Retinal pigment epithelial cell (primary cell): ENCODE measurements at regions not wholly inside any gene's neighbourhood (a gene's known extent, or its start where the extent isn't known, plus 50 kb on each side); places are given as distances from the start of the nearest gene placed in this dataset.

Source experiments
- DNase-seq: peaks from one replicate; pipeline ENCODE4 v3.0.0-alpha.2; 2010; ENCODE audit warnings: low read depth
- H3K4me3 ChIP-seq: 2 replicates; pipeline ENCODE4 v1.5.1; 2011; ENCODE audit warnings: mild to moderate bottlenecking, low read length, control low read depth, moderate library complexity
- TF ChIP-seq, protein P1 (sequence below): conservative IDR thresholded peaks from 2 replicates; pipeline ENCODE4 v1.5.1; 2011; ENCODE audit warnings: low read depth, low read length, control low read depth, inconsistent platforms

DNA sequence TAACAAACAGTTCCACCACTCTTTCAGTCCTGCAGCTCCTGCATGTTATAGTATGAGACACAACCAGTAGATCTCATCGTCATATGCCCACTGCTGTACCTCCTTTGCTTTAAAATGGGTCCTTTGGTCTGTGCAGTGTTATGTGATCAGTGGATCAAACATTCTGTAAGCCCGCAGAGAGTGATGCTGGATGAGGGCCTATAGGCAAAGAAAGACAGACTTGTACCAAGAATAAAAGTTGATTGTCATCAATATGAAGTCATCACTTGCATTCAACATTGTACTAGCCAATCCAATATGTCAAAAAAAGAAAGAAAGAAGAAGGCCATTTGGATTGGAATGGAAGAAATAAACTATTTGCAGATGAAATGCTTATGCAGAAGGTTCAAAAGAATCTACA, 79.8 kb upstream of the PHYHIPL start:
- DNase-seq, result no peak
- TF ChIP-seq, protein P1, sequence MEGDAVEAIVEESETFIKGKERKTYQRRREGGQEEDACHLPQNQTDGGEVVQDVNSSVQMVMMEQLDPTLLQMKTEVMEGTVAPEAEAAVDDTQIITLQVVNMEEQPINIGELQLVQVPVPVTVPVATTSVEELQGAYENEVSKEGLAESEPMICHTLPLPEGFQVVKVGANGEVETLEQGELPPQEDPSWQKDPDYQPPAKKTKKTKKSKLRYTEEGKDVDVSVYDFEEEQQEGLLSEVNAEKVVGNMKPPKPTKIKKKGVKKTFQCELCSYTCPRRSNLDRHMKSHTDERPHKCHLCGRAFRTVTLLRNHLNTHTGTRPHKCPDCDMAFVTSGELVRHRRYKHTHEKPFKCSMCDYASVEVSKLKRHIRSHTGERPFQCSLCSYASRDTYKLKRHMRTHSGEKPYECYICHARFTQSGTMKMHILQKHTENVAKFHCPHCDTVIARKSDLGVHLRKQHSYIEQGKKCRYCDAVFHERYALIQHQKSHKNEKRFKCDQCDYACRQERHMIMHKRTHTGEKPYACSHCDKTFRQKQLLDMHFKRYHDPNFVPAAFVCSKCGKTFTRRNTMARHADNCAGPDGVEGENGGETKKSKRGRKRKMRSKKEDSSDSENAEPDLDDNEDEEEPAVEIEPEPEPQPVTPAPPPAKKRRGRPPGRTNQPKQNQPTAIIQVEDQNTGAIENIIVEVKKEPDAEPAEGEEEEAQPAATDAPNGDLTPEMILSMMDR, result no peak
- H3K4me3 ChIP-seq, result no peak overlapping the region

DNA sequence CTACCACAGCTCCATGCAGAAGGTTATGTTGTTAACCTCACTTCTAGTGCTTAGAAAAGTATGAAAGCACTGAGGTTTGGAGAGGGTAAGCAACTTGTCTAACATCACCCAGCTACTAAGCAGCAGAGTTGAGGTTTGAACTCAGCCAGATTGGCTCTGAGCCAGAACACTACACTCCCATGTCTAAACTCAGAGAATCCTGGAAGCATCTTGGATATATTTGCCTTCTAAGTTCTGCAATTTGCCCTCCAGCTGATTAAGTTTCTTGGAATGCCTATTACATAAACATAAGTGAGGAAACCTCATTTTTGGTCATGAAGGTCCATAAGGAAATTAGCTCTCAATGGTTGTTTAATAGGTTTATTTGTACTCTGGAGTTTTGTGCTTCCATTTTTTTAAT, 78.1 kb upstream of the PHYHIPL start:
- TF ChIP-seq, protein P1, result no peak
- no peak overlapping the region for H3K4me3 ChIP-seq
- DNase-seq, result no peak

DNA sequence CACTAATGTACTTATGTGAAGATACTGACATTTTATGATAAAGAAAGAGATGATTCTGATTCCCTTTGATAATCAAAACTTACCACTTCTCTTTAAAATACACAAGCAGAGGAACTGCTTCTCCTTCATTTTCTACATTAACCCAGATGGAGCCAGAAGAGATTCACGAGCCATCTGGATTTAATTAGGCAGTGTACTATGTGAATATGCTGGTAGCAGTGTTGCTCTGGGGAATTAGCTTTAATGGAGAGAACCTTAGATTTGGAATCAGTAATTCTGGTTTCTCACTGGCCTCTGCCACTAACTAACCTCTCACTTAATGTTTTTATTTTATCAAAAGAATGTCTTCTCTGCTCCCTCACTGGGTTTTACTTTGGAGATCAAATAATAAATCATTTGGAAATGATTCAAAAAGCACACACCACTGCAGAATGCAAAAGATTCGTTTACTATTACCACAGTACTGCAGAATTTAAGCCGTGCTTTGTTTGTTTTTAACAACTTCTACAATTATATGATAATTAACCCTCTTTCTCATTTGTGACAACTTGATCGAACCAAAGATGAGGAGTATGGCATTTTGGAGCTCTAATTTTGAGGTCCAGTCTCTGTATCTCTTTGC, 77.5 kb upstream of the PHYHIPL start:
- no peak overlapping the region for H3K4me3 ChIP-seq
- DNase-seq, result no peak
- TF ChIP-seq, protein P1, result no peak

DNA sequence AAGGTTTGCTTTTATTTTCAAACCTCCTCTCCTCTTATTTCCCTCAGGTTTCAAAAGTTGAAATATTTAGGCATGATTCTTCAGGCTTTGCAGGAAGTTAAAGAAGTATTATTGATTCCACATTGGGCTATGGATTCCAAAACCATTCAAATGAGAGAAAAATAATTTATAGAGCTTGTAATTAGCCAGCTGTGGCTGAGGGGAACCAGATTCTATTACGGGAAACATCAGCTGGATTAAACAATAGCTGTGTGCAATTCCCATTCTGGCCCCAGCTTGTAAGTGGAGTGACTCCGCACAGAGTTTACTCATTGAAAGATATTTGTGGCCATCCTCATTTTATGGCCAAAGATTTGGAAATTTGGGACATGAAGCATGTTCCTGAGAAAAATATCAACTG, 77.0 kb upstream of the PHYHIPL start:
- TF ChIP-seq, protein P1, result no peak
- no peak for DNase-seq
- H3K4me3 ChIP-seq, result no peak overlapping the region

DNA sequence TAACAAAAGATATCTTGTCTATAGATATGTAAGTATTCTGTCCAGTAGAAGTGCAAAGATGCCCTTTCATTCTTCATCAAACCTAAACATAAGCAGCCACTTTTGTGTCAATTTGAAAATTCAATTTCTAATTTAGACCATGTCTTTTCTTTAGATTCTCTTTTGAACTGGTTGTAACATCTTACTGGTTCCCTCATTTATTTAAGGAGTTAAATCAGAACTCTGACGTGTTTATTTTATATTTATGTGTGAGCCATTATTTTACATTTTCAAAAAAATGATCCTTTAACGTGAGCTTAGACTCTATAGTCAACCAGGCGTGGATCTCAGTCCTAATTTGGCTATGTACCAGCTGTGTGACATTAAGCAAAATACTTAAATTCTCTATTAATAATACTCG, 74.0 kb upstream of the PHYHIPL start:
- DNase-seq, result no peak
- H3K4me3 ChIP-seq, result no peak overlapping the region
- TF ChIP-seq, protein P1, result no peak

DNA sequence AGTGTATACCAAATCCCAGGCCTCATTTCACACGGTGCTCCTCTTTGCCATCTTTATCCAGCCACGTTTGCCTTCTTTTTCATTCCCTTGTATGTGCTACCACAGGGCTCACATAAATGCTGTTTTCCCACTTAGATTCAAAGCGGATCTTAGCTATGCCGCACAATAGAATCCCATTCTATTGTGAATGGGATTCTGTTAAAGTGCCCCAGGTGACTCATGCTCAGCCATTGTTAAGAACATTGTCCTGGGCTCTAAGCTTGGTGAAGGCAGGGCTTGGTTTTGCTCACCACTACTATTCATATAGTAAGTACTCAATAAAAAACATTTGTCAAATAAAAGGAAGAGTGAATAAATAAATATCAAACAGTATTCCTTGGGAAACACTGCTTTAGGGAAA, 72.3 kb upstream of the PHYHIPL start:
- H3K4me3 ChIP-seq, result no peak overlapping the region
- TF ChIP-seq, protein P1, result no peak
- no peak for DNase-seq

DNA sequence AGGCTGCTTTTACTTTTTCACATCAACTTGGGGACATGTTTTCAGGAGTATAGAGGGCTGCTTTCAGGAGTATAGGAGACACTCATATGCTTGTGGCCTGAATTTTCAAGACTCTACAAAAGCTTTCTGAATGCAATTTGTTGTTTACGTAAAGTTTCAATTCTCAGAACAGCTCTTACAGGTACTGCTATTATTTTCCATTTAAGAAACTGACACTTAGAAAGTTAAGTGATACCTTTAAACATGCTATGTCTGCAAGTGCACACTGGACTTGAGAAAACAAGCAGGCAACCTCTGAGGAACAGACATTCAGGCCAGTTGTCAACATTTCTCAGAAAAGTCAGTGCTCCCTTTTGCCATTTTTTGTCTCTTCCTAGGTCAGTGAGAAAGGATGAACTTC, 70.0 kb upstream of the PHYHIPL start:
- H3K4me3 ChIP-seq, result no peak overlapping the region
- TF ChIP-seq, protein P1, result no peak
- no peak for DNase-seq
